Erythroblast (primary cell): ENCODE measurements at regions not wholly inside any gene's neighbourhood (a gene's known extent, or its start where the extent isn't known, plus 50 kb on each side); places are given as distances from the start of the nearest gene placed in this dataset.

Source experiments
- GATA1 ChIP-seq: IDR thresholded peaks from 2 replicates; pipeline ENCODE4 v1.6.1; 2011; ENCODE audit warnings: low read depth, mild to moderate bottlenecking, control low read depth, low read length, moderate library complexity
- POLR2A ChIP-seq: IDR thresholded peaks from 2 replicates; pipeline ENCODE4 v1.6.1; 2011; ENCODE audit warnings: mild to moderate bottlenecking, low read length

DNA sequence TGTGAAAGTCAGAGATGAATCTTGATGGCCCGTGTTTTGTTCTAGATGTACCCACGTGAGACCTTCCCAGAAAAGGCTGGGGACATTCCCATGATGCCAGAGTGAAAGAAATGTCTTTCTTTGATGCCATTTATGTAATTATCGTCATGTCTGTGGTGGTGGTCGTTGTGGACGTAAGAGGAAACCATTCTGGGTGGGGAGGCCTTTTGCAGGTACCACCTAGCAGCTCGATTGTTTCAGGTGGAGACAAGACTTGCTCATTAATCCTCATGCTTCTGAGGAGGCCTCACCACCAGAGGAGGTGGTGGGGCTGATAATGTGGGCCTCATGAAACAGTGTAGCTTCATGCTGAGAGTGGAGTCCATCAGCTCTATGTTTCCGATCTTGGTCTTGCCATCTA, 58.1 kb upstream of the USP3 start:
- TF ChIP-seq POLR2A (no peak), GATA1 (no peak)
